HG03354 (cell line): ENCODE measurements at regions not wholly inside any gene's neighbourhood (a gene's known extent, or its start where the extent isn't known, plus 50 kb on each side); places are given as distances from the start of the nearest gene placed in this dataset.

Experiments used
- ATAC-seq: cut with Tn5 transposase; IDR thresholded peaks from one replicate; pipeline ENCODE4 v1.9.1; 2021; ENCODE audit warnings: mild to moderate bottlenecking; ENCODE audit not compliant: unreplicated experiment, poor library complexity, severe bottlenecking

DNA sequence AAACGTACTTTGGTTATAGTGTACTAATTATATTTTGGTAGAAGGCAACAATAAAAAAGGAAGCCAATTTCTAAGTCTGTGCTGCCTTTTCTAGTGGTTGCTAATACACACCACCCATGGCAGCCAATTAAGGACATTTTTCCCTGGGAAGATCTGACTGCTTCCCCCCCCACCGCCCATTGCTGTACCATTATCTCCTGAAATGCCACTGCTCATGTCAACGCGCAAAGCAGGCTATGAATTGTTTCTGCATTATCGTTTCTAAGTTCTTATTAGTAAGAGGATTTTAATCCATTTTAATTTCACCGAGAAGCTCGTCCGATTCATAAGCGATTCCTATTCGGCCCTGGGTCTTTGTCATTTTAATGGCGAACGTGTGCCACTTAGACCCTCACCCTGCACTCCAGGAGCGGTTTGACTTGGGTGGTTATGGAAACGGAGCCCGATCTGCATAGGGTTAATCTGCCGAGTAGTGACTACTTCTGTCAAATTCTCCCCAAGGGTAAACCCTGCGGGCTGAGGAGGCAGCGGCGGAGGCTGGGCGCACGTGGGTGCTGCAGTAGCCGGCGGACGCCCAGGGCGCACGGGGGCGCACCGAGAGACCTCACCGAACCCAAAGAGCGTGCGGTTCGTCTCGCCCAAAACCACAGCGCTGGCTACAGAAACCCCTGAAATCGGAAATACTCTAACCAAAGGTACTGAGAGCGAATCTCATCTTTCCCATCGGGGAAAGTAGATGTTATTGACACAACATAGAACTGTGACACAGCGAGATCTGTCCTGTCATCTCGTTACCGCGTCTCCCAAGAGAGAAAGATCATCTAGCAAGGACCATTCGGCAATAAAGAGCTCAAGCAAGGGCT is 55.8 kb upstream of the SHC3 start:
- peak; percentile 71 for ATAC-seq

DNA sequence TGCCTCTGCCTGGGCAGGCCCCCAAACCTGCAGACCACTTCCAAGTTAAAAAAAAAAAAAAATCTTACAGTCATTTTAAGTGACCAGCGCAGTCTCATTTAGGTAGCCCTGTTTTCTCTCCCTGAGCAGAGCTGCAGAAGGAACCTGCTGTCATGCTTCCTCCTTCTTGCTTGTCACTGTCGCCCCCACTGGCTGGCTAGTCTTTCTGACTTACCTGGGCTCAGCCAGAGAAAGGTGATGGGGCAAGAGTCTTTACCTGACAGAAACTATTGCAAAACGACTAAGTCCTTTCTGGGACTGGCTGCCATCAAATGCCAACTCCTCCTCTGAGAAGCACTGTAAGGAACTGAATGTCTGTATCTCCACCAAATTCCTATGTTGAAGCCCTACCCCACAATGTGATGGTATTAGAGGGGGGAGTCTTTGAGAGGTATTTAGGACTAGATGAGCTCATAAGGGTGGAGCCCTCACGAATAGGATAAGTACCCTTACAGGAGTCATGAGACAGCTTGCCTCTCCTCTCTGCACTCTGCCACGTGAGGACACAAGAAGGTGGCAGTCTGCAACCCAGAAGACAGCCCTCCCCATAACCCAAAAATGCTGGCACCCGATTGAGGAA is 58.4 kb upstream of the SHC3 start:
- ATAC-seq = no peak

DNA sequence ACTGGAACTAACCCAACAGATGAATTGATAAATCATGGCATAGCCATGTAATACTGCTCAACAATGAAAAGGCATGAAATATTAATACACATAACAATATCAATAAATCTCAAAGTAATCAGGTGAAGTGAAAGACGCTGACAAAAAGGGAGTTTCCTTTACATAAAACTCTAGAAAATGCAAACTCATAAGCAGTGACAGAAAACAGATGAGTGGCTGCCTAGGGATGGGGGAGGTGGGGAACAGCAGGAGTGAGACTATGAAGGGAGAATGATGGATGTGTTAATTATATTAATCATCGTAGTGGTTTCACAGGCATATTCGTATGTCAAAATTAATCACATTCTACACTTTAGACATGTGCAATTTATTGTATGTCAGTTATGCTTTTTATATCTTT is 59.8 kb upstream of the SHC3 start:
- ATAC-seq = no peak

DNA sequence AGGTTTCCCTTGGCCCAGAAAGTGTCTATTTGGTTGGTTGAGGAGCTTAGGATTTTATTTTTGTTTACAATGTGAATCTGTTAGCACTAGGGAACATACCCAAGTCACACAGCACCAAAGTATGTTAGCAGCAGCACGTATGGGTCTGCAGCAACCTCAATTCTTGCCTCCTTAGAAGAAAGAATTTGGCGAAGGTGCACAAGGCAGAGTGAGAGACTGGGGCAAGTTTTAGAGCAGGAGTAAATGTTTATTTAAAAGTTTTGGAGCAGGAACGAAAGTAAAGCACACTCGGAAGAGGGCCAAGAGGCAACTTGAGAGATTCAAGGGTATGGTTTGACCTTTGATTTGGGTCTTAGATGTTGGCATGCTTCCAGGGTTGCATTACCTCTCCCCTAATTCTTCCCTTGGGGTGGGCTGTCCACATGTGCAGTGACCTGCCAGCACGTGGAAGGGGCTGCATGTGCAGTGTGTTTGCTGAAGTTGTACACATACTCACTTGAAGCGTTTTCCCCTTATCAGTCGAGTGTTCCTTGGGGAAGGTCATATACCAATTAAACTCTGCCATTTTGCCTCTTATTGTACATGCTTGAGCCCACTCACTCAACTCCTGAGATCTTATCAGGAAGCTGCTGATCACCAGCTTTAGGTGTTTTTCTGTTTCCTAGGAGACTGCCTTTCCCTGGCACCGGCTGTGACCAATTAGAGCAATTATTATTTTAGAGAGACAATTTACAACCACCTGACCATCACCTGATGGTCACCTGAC is 64.9 kb upstream of the SHC3 start:
- no peak for ATAC-seq

DNA sequence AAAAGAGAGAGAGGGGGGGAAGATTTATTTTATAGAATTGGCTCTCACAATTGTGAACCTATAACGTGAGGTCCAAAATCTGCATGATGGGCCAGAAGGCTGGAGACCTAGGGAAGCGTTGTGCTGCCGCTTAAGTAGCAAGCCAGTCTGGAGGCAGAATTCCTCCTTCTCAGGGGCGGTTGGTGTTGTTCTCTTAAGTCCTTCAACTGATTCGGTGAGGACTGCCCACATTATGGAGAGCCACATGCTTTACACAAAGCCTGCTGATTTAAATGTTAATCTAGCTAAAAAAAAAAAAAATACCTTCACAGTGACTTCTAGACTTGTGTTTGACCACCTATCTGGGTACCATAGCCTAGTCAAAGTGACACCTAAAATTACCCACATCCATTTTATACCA is 64.2 kb upstream of the CKS2 start:
- no peak for ATAC-seq

DNA sequence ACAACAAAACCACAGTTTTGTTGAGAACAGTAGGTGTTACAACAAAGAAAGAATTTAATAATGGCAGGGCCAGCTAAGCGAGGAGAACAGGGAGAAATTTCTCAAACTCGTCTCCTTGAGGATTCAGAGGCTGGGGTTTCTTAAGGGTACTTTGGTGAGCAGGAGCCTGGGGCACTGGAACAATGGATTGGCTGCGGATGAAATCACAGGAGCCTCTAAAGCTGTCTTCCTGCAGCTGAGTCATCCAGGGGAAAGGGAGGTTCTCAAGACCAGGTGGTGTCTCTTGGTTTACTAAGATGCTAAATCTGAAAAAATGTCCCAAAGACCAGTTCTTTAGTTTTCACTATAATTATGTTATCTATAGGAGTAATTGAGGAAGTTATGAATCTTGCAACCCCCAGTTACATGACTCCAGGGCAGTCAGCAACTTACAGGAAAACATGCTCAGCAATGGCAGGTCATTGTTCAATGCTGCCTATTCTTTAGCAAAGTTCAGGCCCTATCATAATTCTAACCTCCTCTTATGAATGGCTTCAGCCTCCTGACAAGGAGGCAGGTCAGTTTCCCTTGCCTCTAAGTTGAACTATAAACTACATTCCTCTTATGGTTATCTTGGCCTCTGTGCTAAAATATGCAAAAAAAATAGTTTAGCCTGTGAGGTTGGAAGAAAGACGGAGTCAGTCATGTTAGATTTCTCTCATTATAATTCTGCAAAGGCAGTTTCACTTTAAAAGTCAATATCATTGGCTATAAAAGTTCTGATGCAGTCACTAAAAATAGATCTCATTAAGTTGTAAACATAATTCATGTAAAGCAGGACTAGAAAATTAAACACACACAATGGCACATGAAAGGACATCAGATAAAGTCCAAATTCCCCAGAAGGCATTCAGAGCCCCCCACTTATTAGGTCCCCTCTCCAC is 63.3 kb upstream of the CKS2 start:
- no peak for ATAC-seq

DNA sequence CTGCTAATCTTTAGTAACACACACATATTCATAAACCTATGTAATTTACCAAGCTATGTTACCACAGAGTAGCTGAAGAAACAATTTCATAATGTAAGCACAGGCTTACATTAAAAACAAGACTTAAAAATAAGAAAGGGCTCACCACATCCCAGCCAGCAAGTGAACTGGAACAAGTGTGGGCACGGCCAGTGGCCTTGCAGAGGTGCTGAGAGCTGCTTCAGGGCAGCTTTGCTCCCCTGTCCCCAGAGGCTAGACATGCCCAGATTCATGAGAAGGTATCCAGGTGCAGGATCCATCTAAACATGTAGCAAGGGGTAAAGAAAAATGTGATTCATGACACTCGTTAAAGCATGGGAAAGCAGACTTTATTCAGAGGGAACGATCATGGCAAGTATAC is 62.0 kb upstream of the CKS2 start:
- ATAC-seq = no peak

DNA sequence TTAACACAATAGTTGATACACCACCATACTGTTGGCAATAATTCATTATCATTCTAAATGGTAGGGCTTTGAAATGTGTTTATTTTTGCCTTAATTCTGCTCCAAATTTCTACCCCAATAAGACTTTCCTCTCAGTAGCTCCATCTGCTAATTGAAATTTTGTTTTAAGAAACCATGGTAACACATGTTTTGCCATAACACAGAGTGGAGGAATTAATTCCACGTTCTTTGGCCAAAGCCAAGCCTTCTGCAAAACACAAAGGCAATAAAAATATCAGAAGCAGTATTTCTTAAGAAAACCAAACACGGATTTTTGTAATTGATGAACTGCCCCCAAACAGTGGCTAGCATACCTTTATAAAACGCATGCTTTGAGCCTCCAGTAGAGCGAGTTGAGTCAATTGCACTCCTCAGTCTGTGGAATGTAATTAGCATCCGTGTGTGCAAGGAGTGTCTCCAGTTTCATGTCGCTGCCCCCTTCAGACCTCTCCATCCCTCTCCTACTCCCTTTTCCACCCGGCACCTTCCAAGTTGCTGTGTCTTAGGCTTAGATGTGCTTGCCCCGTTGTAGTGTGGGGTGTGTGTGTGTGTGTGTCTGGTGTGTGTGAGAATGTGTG is 58.2 kb upstream of the CKS2 start:
- no peak for ATAC-seq

DNA sequence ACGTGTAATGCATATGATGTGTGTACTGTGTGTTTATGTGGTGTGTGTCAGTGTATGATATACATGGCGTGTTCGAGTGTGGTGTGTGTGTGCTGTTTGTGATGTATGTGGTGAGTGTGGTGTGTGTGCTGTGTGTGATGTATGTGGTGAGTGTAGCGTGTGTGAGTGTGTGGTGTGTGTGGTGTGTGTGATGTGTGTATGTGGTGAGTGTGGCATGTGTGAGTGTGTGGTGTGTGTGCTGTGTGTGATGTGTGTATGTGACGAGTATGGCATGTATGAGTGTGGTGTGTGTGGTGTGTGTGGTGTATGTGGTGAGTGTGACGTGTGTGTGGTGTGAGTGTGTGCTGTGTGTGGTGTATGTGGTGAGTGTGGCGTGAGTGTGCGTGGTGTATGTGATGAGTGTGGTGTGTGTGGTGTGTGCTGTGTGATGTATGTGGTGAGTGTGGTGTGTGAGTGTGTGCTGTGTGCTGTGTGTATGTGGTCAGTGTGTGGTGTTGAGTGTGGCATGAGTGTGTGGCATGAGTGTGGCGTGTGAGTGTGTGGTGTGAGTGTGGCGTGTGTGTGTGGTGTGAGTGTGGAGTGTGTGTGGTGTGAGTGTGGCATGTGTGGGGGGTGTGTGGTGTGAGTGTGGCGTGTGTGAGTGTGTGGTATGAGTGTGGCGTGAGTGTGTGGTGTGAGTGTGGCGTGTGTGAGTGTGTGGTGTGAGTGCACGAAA is 56.8 kb upstream of the CKS2 start:
- no peak for ATAC-seq

DNA sequence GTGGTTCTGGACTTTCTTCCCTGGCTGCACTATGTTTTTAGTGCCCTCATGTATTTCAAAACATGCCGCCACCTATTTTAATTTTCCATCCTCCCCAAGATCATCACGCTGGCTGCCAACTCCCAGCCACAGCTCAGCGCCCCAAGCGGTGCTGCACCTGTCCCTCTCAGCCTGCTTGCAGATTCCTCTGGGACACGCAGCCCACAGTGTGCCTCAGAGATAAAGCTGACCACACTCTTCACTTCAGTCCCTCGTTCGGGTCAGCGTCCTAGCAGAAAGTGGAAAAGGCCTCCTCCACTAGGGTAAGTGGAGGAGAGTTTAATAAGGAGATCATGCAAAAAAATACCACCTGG is 56.2 kb upstream of the CKS2 start:
- no peak for ATAC-seq

DNA sequence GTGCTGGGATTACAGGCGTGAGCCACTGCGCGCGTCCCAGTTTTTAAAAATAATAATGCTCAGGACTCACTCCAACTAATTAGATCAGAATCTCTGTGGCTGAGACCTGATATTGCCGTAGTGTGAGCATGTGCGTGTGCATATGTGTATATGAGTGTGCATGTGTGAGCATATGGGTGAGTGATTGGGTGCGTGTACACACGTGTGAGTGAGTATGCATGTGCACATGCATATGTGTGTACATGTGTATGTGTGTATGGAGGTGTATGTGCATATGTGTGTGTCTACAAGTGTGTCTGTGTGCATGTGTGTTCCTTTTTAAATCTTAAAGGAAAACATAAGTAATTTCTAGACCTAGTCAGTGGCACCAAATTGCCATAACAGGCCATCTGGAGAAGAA is 54.8 kb upstream of the CKS2 start:
- no peak for ATAC-seq

DNA sequence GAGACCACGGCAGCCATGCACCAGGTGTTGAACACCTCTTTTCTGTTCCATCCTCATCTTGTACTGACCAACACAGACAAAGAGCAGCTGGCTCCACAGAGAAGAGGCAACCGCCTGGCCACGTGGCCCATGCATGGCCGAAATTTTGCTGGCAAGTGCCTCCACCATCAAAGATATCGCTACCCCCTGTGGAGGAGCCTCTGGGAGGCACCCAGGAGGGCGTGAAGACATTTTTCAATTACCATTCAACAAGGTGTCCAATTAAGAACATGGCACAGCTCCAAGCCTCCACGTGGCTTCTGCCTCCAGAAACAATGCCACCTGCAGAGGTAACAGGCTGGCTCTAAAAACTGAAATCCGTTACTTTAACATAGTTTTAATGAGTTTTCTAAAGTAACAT is 54.4 kb upstream of the CKS2 start:
- no peak for ATAC-seq

DNA sequence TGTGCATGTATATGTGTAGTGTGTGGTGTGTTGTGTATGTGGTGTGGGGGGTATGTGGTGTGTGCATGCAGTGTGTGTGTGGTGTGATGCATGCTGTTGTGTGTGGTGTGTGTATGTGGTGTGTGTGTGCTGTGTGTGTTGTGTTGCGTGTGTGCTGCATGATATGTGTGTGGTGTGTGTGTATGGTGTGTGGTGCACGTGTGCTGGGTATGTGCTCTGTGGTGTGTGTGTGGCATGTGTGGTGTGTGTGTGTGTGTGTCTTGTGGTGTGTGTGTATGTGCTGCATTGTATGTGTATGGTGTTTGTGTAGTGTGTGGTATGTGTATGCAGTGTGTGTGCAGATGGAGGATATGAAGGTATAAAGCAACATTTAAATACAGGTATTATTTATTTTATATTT is 50.5 kb upstream of the CKS2 start:
- ATAC-seq = no peak
